GM18508 (cell line): ENCODE measurements at regions not wholly inside any gene's neighbourhood (a gene's known extent, or its start where the extent isn't known, plus 50 kb on each side); places are given as distances from the start of the nearest gene placed in this dataset.
A peak's percentile ranks its signal among the peaks of the same experiment; 100 is the strongest.

Source experiments
- ATAC-seq: cut with Tn5 transposase; IDR thresholded peaks from one replicate; pipeline ENCODE4 v1.9.1; 2021; ENCODE audit warnings: moderate number of reproducible peaks; ENCODE audit not compliant: insufficient read depth, unreplicated experiment

- ATAC-seq = no peak
Observed at GRCh38 chr2:58516695-58517094, 275.6 kb upstream of the FANCL start.

- no peak for ATAC-seq
Observed at GRCh38 chr2:58515827-58516573, 274.9 kb upstream of the FANCL start.

- ATAC-seq = peak; percentile 57
Observed at GRCh38 chr2:58514252-58514651, 273.1 kb upstream of the FANCL start.

- no peak for ATAC-seq
Observed at GRCh38 chr2:58512878-58513277, 271.8 kb upstream of the FANCL start.

GRCh38 chr2:58508006-58508405, 266.9 kb upstream of the FANCL start:
- ATAC-seq = no peak

- ATAC-seq = no peak
Observed at GRCh38 chr2:58503918-58504317, 262.8 kb upstream of the FANCL start.

- no peak for ATAC-seq
Observed at GRCh38 chr2:58502931-58503330, 261.8 kb upstream of the FANCL start.

- no peak for ATAC-seq
Observed at GRCh38 chr2:58501371-58502160, 260.4 kb upstream of the FANCL start.

- ATAC-seq = no peak
Observed at GRCh38 chr2:58497168-58497567, 256.0 kb upstream of the FANCL start.

- ATAC-seq = no peak
Observed at GRCh38 chr2:58495806-58496205, 254.7 kb upstream of the FANCL start.

GRCh38 chr2:58494071-58494501, 253.0 kb upstream of the FANCL start:
- no peak for ATAC-seq

GRCh38 chr2:58484629-58485028, 243.5 kb upstream of the FANCL start:
- no peak for ATAC-seq

GRCh38 chr2:58484221-58484620, 243.1 kb upstream of the FANCL start:
- no peak for ATAC-seq

- ATAC-seq = no peak
Observed at GRCh38 chr2:58483307-58483706, 242.2 kb upstream of the FANCL start.

- ATAC-seq = no peak
Observed at GRCh38 chr2:58481670-58482069, 240.5 kb upstream of the FANCL start.

- no peak for ATAC-seq
Observed at GRCh38 chr2:58480141-58480540, 239.0 kb upstream of the FANCL start.

- no peak for ATAC-seq
Observed at GRCh38 chr2:58479535-58480140, 238.5 kb upstream of the FANCL start.

GRCh38 chr2:58476556-58476955, 235.4 kb upstream of the FANCL start:
- ATAC-seq = no peak

GRCh38 chr2:58475756-58476155, 234.6 kb upstream of the FANCL start:
- ATAC-seq = no peak

GRCh38 chr2:58473165-58473564, 232.0 kb upstream of the FANCL start:
- no peak for ATAC-seq

GRCh38 chr2:58466804-58467203, 225.7 kb upstream of the FANCL start:
- ATAC-seq = no peak
